ENCODE measurements at regions not wholly inside any gene's neighbourhood (a gene's known extent, or its start where the extent isn't known, plus 50 kb on each side); places are given as distances from the start of the nearest gene placed in this dataset.

- DNase-seq, result no peak
- Histone ChIP-seq H3K36me3 (no peaks in the 10 kb centered on the region), H3K27me3 (replicated peaks in 1 of 7) (no peaks in the 10 kb centered on the region), H3K27ac (no peak overlapping the region), H3K4me3 (no peak overlapping the region), H3K4me1 (no peaks in the 10 kb centered on the region), H3K9me3 (peaks cover 0 to 3% (median 0%) of the 10 kb centered on the region in 8 donors)
- WGBS, 5 donors, result 34 to 52% (median 40%) methylated on average over 4 of the region's 4 CpGs
- TF ChIP-seq POLR2AphosphoS5 (IDR thresholded peaks at IDR 0.05), result no peak
- intact Hi-C loops (cut with DNase I; ENCODE audit: low total_unique reads), result no loop called here
Observed at GRCh38 chr2:103664690-103665089, 902.9 kb downstream of the TMEM182 start.

GRCh38 chr2:103667335-103667884 is 905.6 kb downstream of the TMEM182 start:
- Histone ChIP-seq H3K4me1 (no peaks in the 10 kb centered on the region), H3K27me3 (replicated peaks in 1 of 7) (no peaks in the 10 kb centered on the region), H3K36me3 (no peaks in the 10 kb centered on the region), H3K27ac (no peak overlapping the region), H3K4me3 (no peak overlapping the region), H3K9me3 (peaks cover 0 to 3% (median 0%) of the 10 kb centered on the region in 8 donors)
- DNase-seq, result no peak
- no peak for TF ChIP-seq CTCF (IDR thresholded peaks at IDR 0.05 in 8 of 11, conservative IDR thresholded peaks at IDR 0.05 in 3 of 11)
- no peak for TF ChIP-seq POLR2AphosphoS5 (IDR thresholded peaks at IDR 0.05)
- no peak for TF ChIP-seq POLR2A (IDR thresholded peaks at IDR 0.05)
- 79 to 90% (median 84%) methylated on average over 3 of the region's 3 CpGs for WGBS, 5 donors
- intact Hi-C loops (cut with DNase I; ENCODE audit: low total_unique reads), result no loop called here

- Histone ChIP-seq H3K27me3 (replicated peaks in 1 of 7) (no peaks in the 10 kb centered on the region), H3K9me3 (peaks cover 0 to 7% (median 1%) of the 10 kb centered on the region in 8 donors), H3K36me3 (no peaks in the 10 kb centered on the region), H3K4me3 (no peak overlapping the region), H3K4me1 (no peaks in the 10 kb centered on the region), H3K27ac (no peak overlapping the region)
- intact Hi-C loops (cut with DNase I; ENCODE audit: low total_unique reads), result no loop called here
- TF ChIP-seq POLR2A (IDR thresholded peaks at IDR 0.05), result no peak
- DNase-seq, result no peak
- 84 to 89% (median 87%) methylated on average over 6 of the region's 6 CpGs for WGBS, 5 donors
Observed at GRCh38 chr2:103669531-103669930, 907.7 kb downstream of the TMEM182 start.

Small RNAs in the stretch of these regions (small RNA-seq; reads per million reads assigned to genes)
- 0 reads per million in 4 donors for gene AC010881.1
- 0 reads per million in 4 donors for gene AC018880.2
